22Rv1 (cell line): ENCODE measurements at regions not wholly inside any gene's neighbourhood (a gene's known extent, or its start where the extent isn't known, plus 50 kb on each side); places are given as distances from the start of the nearest gene placed in this dataset.

Experiments
- H3K27ac ChIP-seq: fragments of 450-650 bp; 2 replicates; pipeline ENCODE4 v1.5.1; 2017
- CTCF ChIP-seq: fragments of 450-650 bp; IDR thresholded peaks from 2 replicates; pipeline ENCODE4 v1.5.1; 2017; ENCODE audit warnings: mild to moderate bottlenecking
- ZFX ChIP-seq: fragments of 450-650 bp; IDR thresholded peaks from 2 replicates; pipeline ENCODE4 v1.6.1; 2017; ENCODE audit warnings: antibody characterized with exemption, borderline replicate concordance

- H3K27ac ChIP-seq = no peak overlapping the region
- TF ChIP-seq CTCF (no peak), ZFX (no peak)
These were observed 75.2 kb upstream of the SIX2 start for GRCh38 chr2:45084361-45085020.

GRCh38 chr2:45083175-45083574 is 73.9 kb upstream of the SIX2 start:
- no peak overlapping the region for H3K27ac ChIP-seq
- TF ChIP-seq ZFX (no peak), CTCF (no peak)

- no peak for TF ChIP-seq CTCF
- TF ChIP-seq ZFX = no peak
- H3K27ac ChIP-seq = no peak overlapping the region
These were observed 65.5 kb upstream of the SIX2 start for GRCh38 chr2:45074713-45075112.

DNA sequence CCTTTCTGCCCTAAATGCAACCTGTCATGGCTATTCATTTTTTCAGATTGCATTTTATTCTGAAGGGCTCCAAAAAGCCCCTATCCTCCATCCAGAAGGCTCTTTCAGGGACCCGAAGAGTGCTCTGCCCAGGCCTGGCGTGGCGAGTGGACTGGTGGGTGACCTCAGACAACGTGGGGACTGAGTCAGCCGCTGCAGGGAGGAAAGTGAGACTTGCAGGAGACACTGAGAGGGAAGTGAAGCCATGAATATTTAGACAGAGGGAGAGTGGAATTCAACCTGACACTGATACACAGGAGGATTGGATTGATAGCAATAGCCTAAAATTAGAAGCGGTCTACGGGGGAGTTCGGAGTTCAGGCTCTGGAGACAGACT is 63.6 kb upstream of the SIX2 start:
- no peak overlapping the region for H3K27ac ChIP-seq
- no peak for TF ChIP-seq ZFX
- TF ChIP-seq CTCF = no peak

- TF ChIP-seq ZFX = no peak
- TF ChIP-seq CTCF = no peak
- no peak overlapping the region for H3K27ac ChIP-seq
These were observed 63.0 kb upstream of the SIX2 start for GRCh38 chr2:45072064-45072861.

- TF ChIP-seq ZFX (no peak), CTCF (no peak)
- H3K27ac ChIP-seq = no peak overlapping the region
These were observed 60.9 kb upstream of the SIX2 start for GRCh38 chr2:45070113-45070652.

GRCh38 chr2:45069684-45070083 is 60.4 kb upstream of the SIX2 start:
- H3K27ac ChIP-seq = no peak overlapping the region
- no peak for TF ChIP-seq ZFX
- no peak for TF ChIP-seq CTCF
